Nephron progenitor cell (in vitro differentiated cells): ENCODE measurements at regions not wholly inside any gene's neighbourhood (a gene's known extent, or its start where the extent isn't known, plus 50 kb on each side); places are given as distances from the start of the nearest gene placed in this dataset.

ENCODE experiments used
- DNase-seq: peaks from one replicate; pipeline ENCODE4 v3.0.0; 2021
- H3K27ac Mint-ChIP-seq: 2 replicates; pipeline ENCODE4 v1.8.0; 2021; ENCODE audit warnings: mild to moderate bottlenecking, moderate library complexity, mixed read lengths
- H3K27me3 Mint-ChIP-seq: 2 replicates; pipeline ENCODE4 v1.8.0; 2021; ENCODE audit warnings: mild to moderate bottlenecking, low read depth, mixed read lengths; ENCODE audit not compliant: poor library complexity
- H3K36me3 Mint-ChIP-seq: 2 replicates; pipeline ENCODE4 v1.8.0; 2021; ENCODE audit warnings: low read depth, mixed read lengths
- H3K4me1 Mint-ChIP-seq: 2 replicates; pipeline ENCODE4 v1.8.0; 2021; ENCODE audit warnings: mixed read lengths
- H3K4me3 Mint-ChIP-seq: 2 replicates; pipeline ENCODE4 v1.8.0; 2021; ENCODE audit warnings: mild to moderate bottlenecking, moderate library complexity, mixed read lengths
- H3K9me3 Mint-ChIP-seq: 2 replicates; pipeline ENCODE4 v1.8.0; 2021; ENCODE audit warnings: mild to moderate bottlenecking, moderate library complexity, mixed read lengths
- CTCF ChIP-seq: fragments of 200-600 bp; sonication (generic); IDR thresholded peaks from 2 replicates; pipeline ENCODE4 v1.5.0; 2021; ENCODE audit warnings: antibody characterized with exemption

- Mint-ChIP-seq H3K9me3 (peaks cover 19% of the 10 kb centered on the region), H3K4me3 (no peak overlapping the region)
- no peak for DNase-seq
These were observed 55.7 kb upstream of the ACADM start for GRCh38 chr1:75668813-75669212.

GRCh38 chr1:75671708-75672107 lies 52.8 kb upstream of the ACADM start:
- TF ChIP-seq CTCF: no peak
- no peak overlapping the region for H3K27ac Mint-ChIP-seq

More at GRCh38 chr1:75668813-75669212, 55.7 kb upstream of the ACADM start:
- Mint-ChIP-seq H3K27me3 (no peaks in the 10 kb centered on the region), H3K27ac (no peak overlapping the region), H3K36me3 (no peaks in the 10 kb centered on the region), H3K4me1 (peaks cover 25% of the 10 kb centered on the region)
- TF ChIP-seq CTCF: no peak

GRCh38 chr1:75672108-75672507 lies 52.4 kb upstream of the ACADM start:
- DNase-seq: no peak
- no peak for TF ChIP-seq CTCF
- Mint-ChIP-seq H3K27ac (no peak overlapping the region), H3K9me3 (peaks cover 10% of the 10 kb centered on the region), H3K4me3 (no peak overlapping the region), H3K27me3 (no peaks in the 10 kb centered on the region), H3K36me3 (no peaks in the 10 kb centered on the region), H3K4me1 (peaks cover 39% of the 10 kb centered on the region)

More at GRCh38 chr1:75671708-75672107, 52.8 kb upstream of the ACADM start:
- Mint-ChIP-seq H3K36me3 (no peaks in the 10 kb centered on the region), H3K4me1 (peaks cover 35% of the 10 kb centered on the region), H3K9me3 (peaks cover 9% of the 10 kb centered on the region), H3K27me3 (no peaks in the 10 kb centered on the region), H3K4me3 (no peak overlapping the region)
- DNase-seq: no peak

- H3K9me3 Mint-ChIP-seq: peaks cover 16% of the 10 kb centered on the region
- H3K27ac Mint-ChIP-seq: peak overlapping the region; percentile 31
- peak; percentile 2 for DNase-seq
These were observed 51.7 kb upstream of the ACADM start for GRCh38 chr1:75672528-75673393.

GRCh38 chr1:75673399-75673798 lies 51.1 kb upstream of the ACADM start:
- DNase-seq: no peak
- H3K9me3 Mint-ChIP-seq: peaks cover 16% of the 10 kb centered on the region
- no peaks in the 10 kb centered on the region for H3K27me3 Mint-ChIP-seq
- TF ChIP-seq CTCF: no peak
- H3K4me3 Mint-ChIP-seq: no peak overlapping the region
- H3K36me3 Mint-ChIP-seq: no peaks in the 10 kb centered on the region
- H3K27ac Mint-ChIP-seq: no peak overlapping the region
- peaks cover 45% of the 10 kb centered on the region for H3K4me1 Mint-ChIP-seq

More at GRCh38 chr1:75672528-75673393, 51.7 kb upstream of the ACADM start:
- no peaks in the 10 kb centered on the region for H3K27me3 Mint-ChIP-seq
- H3K36me3 Mint-ChIP-seq: no peaks in the 10 kb centered on the region
- no peak overlapping the region for H3K4me3 Mint-ChIP-seq
- H3K4me1 Mint-ChIP-seq: peaks cover 45% of the 10 kb centered on the region
- no peak for TF ChIP-seq CTCF

- Mint-ChIP-seq H3K9me3 (peaks cover 20% of the 10 kb centered on the region), H3K4me1 (peaks cover 45% of the 10 kb centered on the region), H3K27me3 (peaks cover under 1% of the 10 kb centered on the region), H3K4me3 (no peak overlapping the region), H3K27ac (no peak overlapping the region), H3K36me3 (peaks cover 3% of the 10 kb centered on the region)
- TF ChIP-seq CTCF: no peak
- DNase-seq: no peak
These were observed 50.6 kb upstream of the ACADM start for GRCh38 chr1:75673885-75674284.
